ENCODE measurements at regions not wholly inside any gene's neighbourhood (a gene's known extent, or its start where the extent isn't known, plus 50 kb on each side); places are given as distances from the start of the nearest gene placed in this dataset.

DNA sequence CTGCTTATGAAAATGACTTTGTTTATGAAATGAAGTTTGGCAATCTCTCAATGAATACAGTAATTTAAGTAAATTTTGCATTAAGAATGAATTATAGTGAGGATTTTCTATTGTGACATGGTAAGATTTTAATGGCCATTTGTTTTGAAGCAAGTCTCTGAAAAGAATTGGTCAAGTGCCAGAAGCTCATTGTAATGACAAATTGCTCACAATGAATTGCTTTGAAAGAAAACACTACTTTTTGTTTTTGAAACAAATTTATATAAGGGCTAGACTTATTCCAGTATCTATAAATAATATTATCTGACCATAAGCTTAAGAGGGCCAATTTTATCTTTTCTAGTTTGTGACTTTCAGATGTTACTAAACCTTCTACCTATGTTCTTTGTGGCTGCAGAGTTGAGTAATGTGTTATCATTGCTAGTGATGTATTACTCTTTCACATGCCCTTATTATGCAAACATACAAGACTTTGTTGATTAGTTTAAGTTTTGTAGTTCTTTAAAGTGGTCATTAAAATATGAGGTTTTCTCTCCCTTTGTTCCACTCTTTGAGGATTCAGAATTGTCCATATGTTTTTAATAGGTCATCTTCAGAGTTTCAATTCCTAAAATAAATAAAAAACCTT lies 93.0 kb upstream of the ZNF608 start:
- no peak for TF ChIP-seq USF2 (IDR thresholded peaks at IDR 0.05)
- TF ChIP-seq EP300 (IDR thresholded peaks at IDR 0.05): no peak
- TF ChIP-seq POLR2A (IDR thresholded peaks at IDR 0.05; ENCODE audit: low read length): no peak
- TF ChIP-seq, protein P1, sequence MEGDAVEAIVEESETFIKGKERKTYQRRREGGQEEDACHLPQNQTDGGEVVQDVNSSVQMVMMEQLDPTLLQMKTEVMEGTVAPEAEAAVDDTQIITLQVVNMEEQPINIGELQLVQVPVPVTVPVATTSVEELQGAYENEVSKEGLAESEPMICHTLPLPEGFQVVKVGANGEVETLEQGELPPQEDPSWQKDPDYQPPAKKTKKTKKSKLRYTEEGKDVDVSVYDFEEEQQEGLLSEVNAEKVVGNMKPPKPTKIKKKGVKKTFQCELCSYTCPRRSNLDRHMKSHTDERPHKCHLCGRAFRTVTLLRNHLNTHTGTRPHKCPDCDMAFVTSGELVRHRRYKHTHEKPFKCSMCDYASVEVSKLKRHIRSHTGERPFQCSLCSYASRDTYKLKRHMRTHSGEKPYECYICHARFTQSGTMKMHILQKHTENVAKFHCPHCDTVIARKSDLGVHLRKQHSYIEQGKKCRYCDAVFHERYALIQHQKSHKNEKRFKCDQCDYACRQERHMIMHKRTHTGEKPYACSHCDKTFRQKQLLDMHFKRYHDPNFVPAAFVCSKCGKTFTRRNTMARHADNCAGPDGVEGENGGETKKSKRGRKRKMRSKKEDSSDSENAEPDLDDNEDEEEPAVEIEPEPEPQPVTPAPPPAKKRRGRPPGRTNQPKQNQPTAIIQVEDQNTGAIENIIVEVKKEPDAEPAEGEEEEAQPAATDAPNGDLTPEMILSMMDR (IDR thresholded peaks at IDR 0.05): no peak
